RWPE2 (cell line): ENCODE measurements at regions not wholly inside any gene's neighbourhood (a gene's known extent, or its start where the extent isn't known, plus 50 kb on each side); places are given as distances from the start of the nearest gene placed in this dataset.
A peak's percentile ranks its signal among the peaks of the same experiment; 100 is the strongest.

Source experiments
- ATAC-seq: fragments of 200-7000 bp; cut with Tn5 transposase; 3 replicates; pipeline ENCODE4 v1.9.1; 2021; ENCODE audit warnings: low read depth
- DNase-seq: peaks from one replicate; pipeline ENCODE4 v3.0.0-alpha.2; 2020; ENCODE audit warnings: low spot score
- H3K27ac ChIP-seq: fragments of 450-650 bp; 2 replicates; pipeline ENCODE4 v1.5.1; 2017; ENCODE audit warnings: mild to moderate bottlenecking; ENCODE audit not compliant: poor library complexity, severe bottlenecking
- H3K27me3 ChIP-seq: fragments of 250-450 bp; sonication (Bioruptor Pico); 2 replicates; pipeline ENCODE4 v1.5.1; 2021; ENCODE audit warnings: mild to moderate bottlenecking, moderate library complexity; ENCODE audit not compliant: insufficient read depth, poor library complexity, severe bottlenecking
- H3K36me3 ChIP-seq: fragments of 250-450 bp; sonication (Bioruptor Pico); 2 replicates; pipeline ENCODE4 v1.5.1; 2020; ENCODE audit warnings: low read depth, mild to moderate bottlenecking, moderate library complexity
- H3K4me1 ChIP-seq: fragments of 250-450 bp; sonication (Bioruptor Pico); 2 replicates; pipeline ENCODE4 v1.5.1; 2021; ENCODE audit warnings: mild to moderate bottlenecking, moderate library complexity; ENCODE audit not compliant: insufficient read depth, poor library complexity, severe bottlenecking
- H3K4me3 ChIP-seq: fragments of 250-450 bp; sonication (Bioruptor Pico); 2 replicates; pipeline ENCODE4 v1.5.1; 2021; ENCODE audit warnings: mild to moderate bottlenecking, moderate library complexity; ENCODE audit not compliant: severe bottlenecking
- H3K9me3 ChIP-seq: fragments of 250-450 bp; sonication (Bioruptor Pico); 2 replicates; pipeline ENCODE4 v1.5.1; 2021; ENCODE audit warnings: mild to moderate bottlenecking, moderate library complexity; ENCODE audit not compliant: severe bottlenecking
- CTCF ChIP-seq: fragments of 450-650 bp; IDR thresholded peaks from one replicate; pipeline ENCODE4 v1.5.1; 2017; ENCODE audit warnings: mild to moderate bottlenecking, moderate library complexity; ENCODE audit not compliant: poor library complexity, severe bottlenecking

- DNase-seq (peak; percentile 89), ATAC-seq (peak; percentile 94)
- Histone ChIP-seq H3K27me3 (no peaks in the 10 kb centered on the region), H3K4me1 (peaks cover 59% of the 10 kb centered on the region), H3K36me3 (peaks cover 4% of the 10 kb centered on the region; the same call in 1 of the 2 replicates), H3K27ac (peak overlapping the region; percentile 100), H3K9me3 (no peaks in the 10 kb centered on the region), H3K4me3 (no peak overlapping the region)
- no peak for TF ChIP-seq CTCF
These were observed 104.5 kb upstream of the FRMD6 start for GRCh38 chr14:51547260-51547659.

DNA sequence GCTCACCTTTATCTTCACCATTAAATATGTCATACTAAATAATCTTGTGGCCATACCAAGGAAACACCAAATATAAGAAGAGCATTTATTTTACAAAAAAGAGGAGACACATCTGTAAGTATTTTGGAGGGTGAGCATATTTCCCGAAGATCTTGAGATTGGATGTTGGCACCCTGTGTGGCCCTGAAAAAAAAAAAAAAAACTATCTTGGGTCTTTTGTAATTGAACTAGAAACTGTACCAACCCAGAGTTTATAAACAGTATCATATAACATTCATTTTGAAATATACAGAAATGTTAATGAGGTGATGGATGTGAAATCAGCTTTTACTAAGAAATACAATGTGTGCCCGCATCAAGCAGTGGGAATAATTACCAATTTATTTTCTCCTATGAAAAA, 104.0 kb upstream of the FRMD6 start:
- DNase-seq (no peak), ATAC-seq (no peak)
- peaks cover 4% of the 10 kb centered on the region; the same call in 1 of the 2 replicates for H3K36me3 ChIP-seq
- H3K27ac ChIP-seq, result peak overlapping the region; percentile 100
- no peak overlapping the region for H3K4me3 ChIP-seq
- H3K4me1 ChIP-seq, result peaks cover 63% of the 10 kb centered on the region
- TF ChIP-seq CTCF, result no peak
- H3K27me3 ChIP-seq, result no peaks in the 10 kb centered on the region
- no peaks in the 10 kb centered on the region for H3K9me3 ChIP-seq

DNA sequence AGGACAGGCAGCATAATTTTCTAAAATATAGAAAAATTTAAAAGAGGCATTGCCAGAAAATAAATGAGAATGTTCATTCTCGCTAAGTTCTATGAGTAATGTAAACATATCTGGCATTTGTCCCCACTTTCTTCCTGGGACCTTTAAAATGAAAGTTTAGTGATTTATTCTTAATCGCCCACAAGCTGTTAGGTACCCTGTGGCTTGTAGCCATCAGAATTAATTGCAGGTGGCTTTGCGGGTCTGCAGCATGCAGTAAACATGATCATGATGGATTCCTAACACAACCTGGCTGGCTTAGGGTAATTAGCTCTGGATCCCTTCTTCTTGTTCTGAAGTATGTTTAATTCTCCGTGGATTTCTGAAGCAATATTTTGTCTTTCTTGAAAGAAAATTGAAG, 103.5 kb upstream of the FRMD6 start:
- peak overlapping the region; percentile 100 for H3K27ac ChIP-seq
- H3K4me1 ChIP-seq, result peaks cover 68% of the 10 kb centered on the region
- DNase-seq (no peak), ATAC-seq (no peak)
- peaks cover 4% of the 10 kb centered on the region; the same call in 1 of the 2 replicates for H3K36me3 ChIP-seq
- H3K27me3 ChIP-seq, result no peaks in the 10 kb centered on the region
- no peak for TF ChIP-seq CTCF
- H3K4me3 ChIP-seq, result no peak overlapping the region
- no peaks in the 10 kb centered on the region for H3K9me3 ChIP-seq

DNA sequence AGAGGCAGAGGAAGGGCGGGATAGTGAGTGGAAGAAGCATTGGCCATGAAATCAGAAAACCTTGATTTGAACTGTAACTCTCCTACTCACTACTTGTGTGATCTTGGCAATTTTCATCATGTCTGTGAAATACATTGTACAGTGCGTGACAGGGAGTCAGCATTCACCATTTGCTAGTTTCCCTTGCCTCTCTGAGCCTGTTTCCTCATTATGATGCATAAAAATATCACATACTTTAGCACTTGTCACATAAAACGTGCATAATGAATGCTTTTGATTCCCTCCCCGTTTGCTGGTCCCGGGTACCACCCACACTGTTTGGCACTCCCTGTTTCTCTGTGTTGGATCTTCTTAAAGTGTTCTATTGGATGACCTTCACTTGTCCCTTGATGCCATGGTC, 101.1 kb upstream of the FRMD6 start:
- Histone ChIP-seq H3K27me3 (no peaks in the 10 kb centered on the region), H3K36me3 (peaks cover 11% of the 10 kb centered on the region), H3K27ac (peak overlapping the region; percentile 100), H3K9me3 (no peaks in the 10 kb centered on the region), H3K4me1 (peaks cover 67% of the 10 kb centered on the region), H3K4me3 (no peak overlapping the region)
- ATAC-seq (no peak), DNase-seq (no peak)
- TF ChIP-seq CTCF, result no peak

DNA sequence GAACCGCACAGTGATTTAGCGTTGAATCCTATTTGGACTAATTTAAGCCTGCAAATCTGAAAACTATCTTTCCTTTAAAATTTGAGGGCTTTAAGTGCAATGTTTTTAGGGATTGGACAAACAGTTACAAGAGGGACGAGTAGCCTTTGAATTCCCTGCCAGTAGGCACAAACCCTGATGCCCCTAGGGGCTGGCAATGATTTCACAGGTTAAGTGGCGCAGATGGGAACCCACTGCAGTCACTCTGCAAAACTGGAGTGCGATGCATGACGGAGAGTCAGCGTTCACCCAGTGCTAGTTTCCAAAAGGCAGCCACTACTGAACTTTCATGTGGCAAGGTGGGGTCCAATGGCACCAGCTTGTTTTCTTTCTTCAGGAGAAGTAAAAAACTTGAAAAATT, 99.4 kb upstream of the FRMD6 start:
- Histone ChIP-seq H3K27ac (peak overlapping the region; percentile 100), H3K27me3 (no peaks in the 10 kb centered on the region), H3K4me3 (no peak overlapping the region), H3K36me3 (peaks cover 11% of the 10 kb centered on the region), H3K9me3 (no peaks in the 10 kb centered on the region), H3K4me1 (peaks cover 52% of the 10 kb centered on the region)
- no peak for TF ChIP-seq CTCF
- ATAC-seq (no peak), DNase-seq (no peak)
